Hepatocyte (in vitro differentiated cells): ENCODE measurements at regions not wholly inside any gene's neighbourhood (a gene's known extent, or its start where the extent isn't known, plus 50 kb on each side); places are given as distances from the start of the nearest gene placed in this dataset.

Experiments
- DNase-seq: peaks from one replicate; pipeline ENCODE4 v3.0.0-alpha.2; 2016; ENCODE audit warnings: low spot score
- H2AFZ ChIP-seq: fragments of 200-600 bp; sonication (generic); 2 replicates; pipeline ENCODE4 v1.6.0; 2016; ENCODE audit warnings: antibody characterized with exemption, mild to moderate bottlenecking
- H3K27ac ChIP-seq: fragments of 200-600 bp; sonication (generic); 2 replicates; pipeline ENCODE4 v1.5.1; 2016; ENCODE audit warnings: mild to moderate bottlenecking
- H3K27me3 ChIP-seq: fragments of 200-600 bp; sonication (generic); 2 replicates; pipeline ENCODE4 v1.6.1; 2016
- H3K36me3 ChIP-seq: fragments of 200-600 bp; sonication (generic); replicated peaks from 2 replicates; pipeline ENCODE4 v1.5.1; 2016; ENCODE audit warnings: low read depth; ENCODE audit not compliant: insufficient read depth
- H3K4me1 ChIP-seq: fragments of 200-600 bp; sonication (generic); 2 replicates; pipeline ENCODE4 v1.5.1; 2016; ENCODE audit warnings: mild to moderate bottlenecking, moderate library complexity; ENCODE audit not compliant: insufficient read depth
- H3K4me2 ChIP-seq: fragments of 200-600 bp; sonication (generic); 2 replicates; pipeline ENCODE4 v1.6.0; 2016
- H3K4me3 ChIP-seq: fragments of 200-600 bp; sonication (generic); 2 replicates; pipeline ENCODE4 v1.5.1; 2016; ENCODE audit warnings: mild to moderate bottlenecking
- H3K79me2 ChIP-seq: fragments of 200-600 bp; sonication (generic); 2 replicates; pipeline ENCODE4 v1.6.0; 2017; ENCODE audit warnings: mild to moderate bottlenecking
- H3K9me2 ChIP-seq: fragments of 200-600 bp; sonication (generic); replicated peaks from 2 replicates; pipeline ENCODE4 v1.6.0; 2017; ENCODE audit warnings: mild to moderate bottlenecking; ENCODE audit not compliant: insufficient read depth
- H3K9me3 ChIP-seq: fragments of 200-600 bp; sonication (generic); 2 replicates; pipeline ENCODE4 v1.5.1; 2016; ENCODE audit warnings: low read depth, mild to moderate bottlenecking
- H4K20me1 ChIP-seq: fragments of 200-600 bp; sonication (generic); 2 replicates; pipeline ENCODE4 v1.6.0; 2016; ENCODE audit warnings: mild to moderate bottlenecking; ENCODE audit not compliant: insufficient read depth, poor library complexity, severe bottlenecking
- EZH2 ChIP-seq: fragments of 200-600 bp; sonication (generic); IDR thresholded peaks from 2 replicates; pipeline ENCODE4 v1.6.1; 2016; ENCODE audit warnings: antibody characterized with exemption, mild to moderate bottlenecking, borderline replicate concordance
- EZH2phosphoT487 ChIP-seq: fragments of 200-600 bp; sonication (generic); IDR thresholded peaks from one replicate; pipeline ENCODE4 v1.6.1; 2018; ENCODE audit warnings: antibody characterized with exemption, mild to moderate bottlenecking, low read depth, moderate library complexity; ENCODE audit not compliant: unreplicated experiment, severe bottlenecking
- WGBS: methylation state at CpG from one replicate; pipeline ENCODE4 v1.1.6; 2016; ENCODE audit warnings: low lambda C conversion rate; ENCODE audit errors: missing lambda C conversion rate; 5-methylcytosine and 5-hydroxymethylcytosine counted together
- TF ChIP-seq, protein P1 (sequence below): fragments of 200-600 bp; sonication (generic); IDR thresholded peaks from 2 replicates; pipeline ENCODE4 v1.5.1; 2016; ENCODE audit warnings: antibody characterized with exemption, mild to moderate bottlenecking; ENCODE audit not compliant: poor library complexity

DNA sequence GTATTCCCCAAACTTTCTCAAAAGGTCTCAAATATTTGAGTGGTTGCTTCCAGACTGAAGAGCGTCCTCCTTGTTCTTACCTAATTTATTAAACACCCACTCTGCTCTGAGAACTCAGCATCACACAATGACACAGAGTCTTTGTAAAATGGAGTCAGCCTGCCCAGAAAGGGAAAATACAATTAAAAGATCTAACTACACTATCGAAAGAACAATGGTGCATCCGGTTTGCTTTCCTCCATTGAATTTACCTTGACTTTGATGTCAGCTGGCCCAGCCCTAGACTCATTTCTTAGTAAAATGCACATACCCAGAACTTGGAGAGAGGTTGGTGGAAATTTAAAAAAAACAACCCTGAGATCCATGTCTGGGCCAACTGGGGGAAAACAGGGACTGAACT lies 120.7 kb upstream of the SERP2 start:
- H3K27me3 ChIP-seq = no peaks in the 10 kb centered on the region
- no peak for DNase-seq
- no peak overlapping the region for H3K27ac ChIP-seq
- H3K36me3 ChIP-seq = no peaks in the 10 kb centered on the region
- TF ChIP-seq EZH2 (no peak), EZH2phosphoT487 (no peak)
- TF ChIP-seq, protein P1, sequence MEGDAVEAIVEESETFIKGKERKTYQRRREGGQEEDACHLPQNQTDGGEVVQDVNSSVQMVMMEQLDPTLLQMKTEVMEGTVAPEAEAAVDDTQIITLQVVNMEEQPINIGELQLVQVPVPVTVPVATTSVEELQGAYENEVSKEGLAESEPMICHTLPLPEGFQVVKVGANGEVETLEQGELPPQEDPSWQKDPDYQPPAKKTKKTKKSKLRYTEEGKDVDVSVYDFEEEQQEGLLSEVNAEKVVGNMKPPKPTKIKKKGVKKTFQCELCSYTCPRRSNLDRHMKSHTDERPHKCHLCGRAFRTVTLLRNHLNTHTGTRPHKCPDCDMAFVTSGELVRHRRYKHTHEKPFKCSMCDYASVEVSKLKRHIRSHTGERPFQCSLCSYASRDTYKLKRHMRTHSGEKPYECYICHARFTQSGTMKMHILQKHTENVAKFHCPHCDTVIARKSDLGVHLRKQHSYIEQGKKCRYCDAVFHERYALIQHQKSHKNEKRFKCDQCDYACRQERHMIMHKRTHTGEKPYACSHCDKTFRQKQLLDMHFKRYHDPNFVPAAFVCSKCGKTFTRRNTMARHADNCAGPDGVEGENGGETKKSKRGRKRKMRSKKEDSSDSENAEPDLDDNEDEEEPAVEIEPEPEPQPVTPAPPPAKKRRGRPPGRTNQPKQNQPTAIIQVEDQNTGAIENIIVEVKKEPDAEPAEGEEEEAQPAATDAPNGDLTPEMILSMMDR = no peak
- no peak overlapping the region for H3K4me2 ChIP-seq
- WGBS = 92% methylated on average over 3 of the region's 3 CpGs
- H3K79me2 ChIP-seq = no peaks in the 10 kb centered on the region
- no peak overlapping the region for H3K4me3 ChIP-seq
- H3K4me1 ChIP-seq = peaks cover 6% of the 10 kb centered on the region
- H3K9me2 ChIP-seq = no peaks in the 10 kb centered on the region
- H2AFZ ChIP-seq = no peak overlapping the region
- no peaks in the 10 kb centered on the region for H4K20me1 ChIP-seq
- H3K9me3 ChIP-seq = no peaks in the 10 kb centered on the region

DNA sequence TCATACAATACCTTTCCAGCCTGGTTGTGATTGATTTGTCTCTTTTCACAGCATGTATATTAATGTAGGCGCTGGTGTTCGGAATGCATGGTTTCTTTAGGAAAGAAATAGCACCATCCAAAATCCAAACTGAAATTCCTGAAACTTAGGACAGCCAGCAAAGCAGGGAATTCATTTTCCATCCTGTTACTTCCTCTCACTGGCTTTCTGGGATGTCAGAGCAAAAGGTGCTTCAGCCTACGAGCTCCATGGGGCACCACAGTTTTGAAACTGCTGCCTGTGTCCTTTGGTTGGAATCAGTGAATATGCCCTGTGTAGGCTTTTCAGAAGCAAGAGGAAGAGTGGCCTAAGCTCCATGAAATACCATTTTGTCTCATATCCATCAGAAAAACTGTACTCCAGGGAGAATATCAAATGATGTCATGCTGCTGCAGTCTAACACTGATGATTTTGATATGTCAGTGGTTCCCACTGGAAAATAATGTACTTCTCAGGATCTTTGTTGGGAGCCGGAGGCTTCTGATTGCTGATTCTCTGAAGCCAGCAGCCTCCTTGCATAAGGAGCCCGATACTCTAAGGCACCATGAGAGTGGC lies 117.8 kb upstream of the SERP2 start:
- Histone ChIP-seq H3K27me3 (no peaks in the 10 kb centered on the region), H3K9me2 (no peaks in the 10 kb centered on the region), H3K4me3 (no peak overlapping the region), H3K4me2 (no peak overlapping the region), H3K36me3 (no peaks in the 10 kb centered on the region), H3K27ac (no peak overlapping the region), H2AFZ (no peak overlapping the region), H3K4me1 (no peaks in the 10 kb centered on the region), H3K9me3 (no peaks in the 10 kb centered on the region), H4K20me1 (no peaks in the 10 kb centered on the region), H3K79me2 (no peaks in the 10 kb centered on the region)
- no peak for DNase-seq
- TF ChIP-seq, protein P1 = no peak
- TF ChIP-seq EZH2phosphoT487 = no peak
- no peak for TF ChIP-seq EZH2
- WGBS = 81% methylated on average over 5 of the region's 5 CpGs

DNA sequence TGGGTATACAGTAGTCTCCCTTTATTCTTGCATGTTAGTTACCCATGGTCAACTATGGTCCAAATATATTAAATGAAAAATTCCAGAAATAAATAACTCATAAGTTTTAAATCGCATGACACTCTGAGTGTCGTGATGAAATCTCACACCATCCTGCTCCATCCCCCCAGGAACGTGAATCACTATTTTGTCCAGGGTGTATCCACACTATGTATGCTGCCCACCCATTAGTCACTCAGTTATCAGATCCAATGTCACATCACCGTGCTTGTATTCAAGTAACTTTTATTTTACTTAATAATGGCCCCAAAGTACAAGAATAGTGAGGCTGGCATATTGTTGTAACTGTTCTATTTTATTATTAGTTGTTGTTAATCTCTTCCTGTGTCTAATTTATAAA lies 115.8 kb upstream of the SERP2 start:
- Histone ChIP-seq H2AFZ (no peak overlapping the region), H3K9me2 (no peaks in the 10 kb centered on the region), H3K4me1 (no peaks in the 10 kb centered on the region), H3K4me2 (no peak overlapping the region), H3K27ac (no peak overlapping the region), H3K27me3 (no peaks in the 10 kb centered on the region), H3K79me2 (no peaks in the 10 kb centered on the region), H4K20me1 (no peaks in the 10 kb centered on the region), H3K4me3 (no peak overlapping the region), H3K36me3 (no peaks in the 10 kb centered on the region), H3K9me3 (no peaks in the 10 kb centered on the region)
- TF ChIP-seq, protein P1 = no peak
- TF ChIP-seq EZH2 (no peak), EZH2phosphoT487 (no peak)
- no peak for DNase-seq
- WGBS = 94% methylated on average over 4 of the region's 4 CpGs
